ENCODE measurements at regions not wholly inside any gene's neighbourhood (a gene's known extent, or its start where the extent isn't known, plus 50 kb on each side); places are given as distances from the start of the nearest gene placed in this dataset.
A peak's percentile ranks its signal among the peaks of the same experiment; 100 is the strongest.

DNA sequence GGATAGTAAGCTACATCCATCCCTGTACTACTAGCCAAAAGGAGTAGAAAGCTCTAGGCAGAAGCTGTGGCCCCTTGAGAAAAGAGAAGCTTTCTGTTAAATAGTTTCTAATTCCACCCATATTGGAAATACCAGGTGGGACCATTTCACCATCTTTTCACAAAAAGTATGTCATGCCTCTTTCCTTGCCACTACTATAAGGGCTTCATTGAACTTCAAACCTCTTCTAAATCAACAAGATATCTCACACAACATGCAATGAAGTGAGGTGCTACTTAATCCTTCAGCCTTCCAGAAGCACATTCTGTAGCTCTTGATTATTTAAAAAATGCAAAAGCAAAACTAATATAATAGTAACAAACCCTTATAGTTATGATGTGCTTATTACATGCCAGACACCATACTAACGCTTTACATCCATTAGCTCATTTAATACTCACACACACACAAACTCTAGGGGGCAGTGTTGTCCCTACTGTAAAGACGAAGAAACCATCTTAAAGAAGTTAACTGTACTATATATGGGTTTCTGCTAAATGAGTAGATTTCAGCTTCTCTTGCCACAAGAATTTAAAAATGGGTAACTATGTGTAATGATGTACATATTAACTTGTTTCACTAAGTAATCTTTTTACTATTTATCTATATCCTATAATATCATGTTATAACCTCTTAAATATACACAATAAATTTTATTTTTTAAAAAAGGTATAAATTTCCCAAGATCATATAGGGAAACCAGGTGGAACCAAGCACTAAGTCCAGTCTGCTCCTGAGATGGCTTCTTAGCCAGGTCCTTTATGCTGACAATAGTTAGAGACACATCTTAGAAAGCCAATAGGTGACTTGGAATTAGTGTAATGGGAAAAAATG, 124.4 kb downstream of the RPS29 start:
- ChIA-PET POLR2A (interaction anchor here (1.0 to 1.2 kb wide), 2 partner anchors 306 to 391 kb away, joined by 4 to 6 read pairs; partner anchors contain the start of genes KLHDC2 and NEMF), CTCF (interaction anchor here (0.5 to 6.7 kb wide), 63 partner anchors 13 to 400 kb away, joined by 3 to 170 read pairs (median 4); partner anchors contain the start of genes KLHDC2, MGAT2, NEMF and RPL36AL)
- Histone ChIP-seq H3K27me3 (ENCODE audit: control insufficient read depth, insufficient read depth, low read length) (no peaks in the 10 kb centered on the region), H3K27ac (ENCODE audit: low read depth, low read length) (no peak overlapping the region), H3K9me3 (ENCODE audit: control insufficient read depth, insufficient read depth, low read length) (no peaks in the 10 kb centered on the region), H3K4me3 (ENCODE audit: low read depth, low read length) (no peak overlapping the region)
- peak; percentile 59 for DNase-seq (ENCODE audit: low read depth, low spot score)
- TF ChIP-seq, protein P1, sequence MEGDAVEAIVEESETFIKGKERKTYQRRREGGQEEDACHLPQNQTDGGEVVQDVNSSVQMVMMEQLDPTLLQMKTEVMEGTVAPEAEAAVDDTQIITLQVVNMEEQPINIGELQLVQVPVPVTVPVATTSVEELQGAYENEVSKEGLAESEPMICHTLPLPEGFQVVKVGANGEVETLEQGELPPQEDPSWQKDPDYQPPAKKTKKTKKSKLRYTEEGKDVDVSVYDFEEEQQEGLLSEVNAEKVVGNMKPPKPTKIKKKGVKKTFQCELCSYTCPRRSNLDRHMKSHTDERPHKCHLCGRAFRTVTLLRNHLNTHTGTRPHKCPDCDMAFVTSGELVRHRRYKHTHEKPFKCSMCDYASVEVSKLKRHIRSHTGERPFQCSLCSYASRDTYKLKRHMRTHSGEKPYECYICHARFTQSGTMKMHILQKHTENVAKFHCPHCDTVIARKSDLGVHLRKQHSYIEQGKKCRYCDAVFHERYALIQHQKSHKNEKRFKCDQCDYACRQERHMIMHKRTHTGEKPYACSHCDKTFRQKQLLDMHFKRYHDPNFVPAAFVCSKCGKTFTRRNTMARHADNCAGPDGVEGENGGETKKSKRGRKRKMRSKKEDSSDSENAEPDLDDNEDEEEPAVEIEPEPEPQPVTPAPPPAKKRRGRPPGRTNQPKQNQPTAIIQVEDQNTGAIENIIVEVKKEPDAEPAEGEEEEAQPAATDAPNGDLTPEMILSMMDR (IDR thresholded peaks at IDR 0.05; ENCODE audit: low read depth, low read length) = peak; percentile 76

DNA sequence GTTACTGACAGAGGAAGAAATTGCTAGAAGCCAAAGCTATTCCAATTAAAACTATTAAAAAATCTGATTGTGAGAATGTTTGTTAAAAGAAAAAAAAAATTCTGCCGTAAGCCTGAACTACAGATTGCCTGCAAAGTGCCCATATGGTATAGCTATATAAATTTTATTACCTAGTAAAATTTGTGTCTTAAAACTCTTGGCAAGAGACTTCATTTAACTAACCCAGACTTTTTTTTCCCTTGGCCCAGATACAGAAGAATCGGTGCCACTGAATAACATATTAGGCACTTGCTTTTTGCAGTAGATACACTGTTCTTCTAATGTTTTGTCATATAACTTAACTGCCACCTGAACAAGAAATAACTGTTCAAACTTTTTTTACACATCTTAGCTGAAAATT, 125.5 kb downstream of the RPS29 start:
- TF ChIP-seq, protein P1 (IDR thresholded peaks at IDR 0.05; ENCODE audit: low read depth, low read length) = no peak
- no peak for DNase-seq (ENCODE audit: low read depth, low spot score)
- POLR2A ChIA-PET = no interaction called here
- Histone ChIP-seq H3K27ac (ENCODE audit: low read depth, low read length) (no peak overlapping the region), H3K27me3 (ENCODE audit: control insufficient read depth, insufficient read depth, low read length) (no peaks in the 10 kb centered on the region), H3K9me3 (ENCODE audit: control insufficient read depth, insufficient read depth, low read length) (no peaks in the 10 kb centered on the region), H3K4me3 (ENCODE audit: low read depth, low read length) (no peak overlapping the region)
- CTCF ChIA-PET = interaction anchor here (1.0 to 6.7 kb wide), 14 partner anchors 12 to 232 kb away, joined by 3 to 170 read pairs (median 10); partner anchors contain the start of gene RPS29

DNA sequence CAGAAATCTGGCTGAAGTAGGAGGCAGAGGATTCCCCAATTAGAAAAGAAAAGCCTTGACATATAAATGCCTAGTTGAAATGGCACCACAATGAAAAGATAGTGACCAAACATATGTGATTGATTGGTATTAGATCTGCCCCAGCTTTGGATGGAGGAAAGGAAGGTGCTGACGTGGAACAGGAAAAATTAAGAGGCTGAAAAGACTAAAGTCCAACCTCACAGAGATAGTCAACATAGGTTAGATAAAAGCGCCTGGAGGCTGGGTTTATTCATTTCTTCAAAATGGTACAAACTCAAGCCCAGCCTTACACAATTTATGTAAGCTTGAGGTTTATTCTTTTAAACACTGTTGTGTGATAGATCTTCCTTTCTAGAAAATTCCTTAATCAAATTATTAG, 129.6 kb downstream of the RPS29 start:
- H3K27ac ChIP-seq (ENCODE audit: low read depth, low read length) = no peak overlapping the region
- no peaks in the 10 kb centered on the region for H3K9me3 ChIP-seq (ENCODE audit: control insufficient read depth, insufficient read depth, low read length)
- DNase-seq (ENCODE audit: low read depth, low spot score) = no peak
- POLR2A ChIA-PET = no interaction called here
- CTCF ChIA-PET = no interaction called here
- TF ChIP-seq, protein P1 (IDR thresholded peaks at IDR 0.05; ENCODE audit: low read depth, low read length) = no peak
- H3K27me3 ChIP-seq (ENCODE audit: control insufficient read depth, insufficient read depth, low read length) = no peaks in the 10 kb centered on the region
- H3K4me3 ChIP-seq (ENCODE audit: low read depth, low read length) = no peak overlapping the region

DNA sequence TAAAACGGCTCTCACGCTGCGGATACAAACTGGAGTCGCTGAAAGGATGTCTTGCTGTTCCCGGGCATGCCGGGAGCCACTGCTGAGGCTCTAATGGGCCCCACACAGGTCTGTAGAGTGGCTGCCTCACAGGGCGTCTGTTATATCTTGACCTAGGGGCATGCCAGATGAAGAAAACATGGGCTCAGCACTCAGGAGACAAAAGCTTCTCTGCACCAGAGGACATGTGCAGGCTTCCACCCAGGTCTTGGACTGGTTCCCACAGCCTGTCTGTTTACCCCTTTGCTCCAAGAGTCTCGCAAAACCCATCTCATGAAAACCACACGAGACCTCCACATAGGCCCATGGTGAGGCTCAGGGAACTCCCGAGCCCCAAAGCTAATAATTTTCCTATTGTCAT, 134.2 kb downstream of the RPS29 start:
- H3K27ac ChIP-seq (ENCODE audit: low read depth, low read length) = no peak overlapping the region
- H3K4me3 ChIP-seq (ENCODE audit: low read depth, low read length) = no peak overlapping the region
- TF ChIP-seq, protein P1 (IDR thresholded peaks at IDR 0.05; ENCODE audit: low read depth, low read length) = no peak
- H3K27me3 ChIP-seq (ENCODE audit: control insufficient read depth, insufficient read depth, low read length) = no peaks in the 10 kb centered on the region
- no peak for DNase-seq (ENCODE audit: low read depth, low spot score)
- ChIA-PET POLR2A (no interaction called here), CTCF (interaction anchor here (8.7 kb wide), 1 partner anchor 9 kb away, joined by 53 read pairs; no protein-coding TSS in a partner anchor)
- no peaks in the 10 kb centered on the region for H3K9me3 ChIP-seq (ENCODE audit: control insufficient read depth, insufficient read depth, low read length)

DNA sequence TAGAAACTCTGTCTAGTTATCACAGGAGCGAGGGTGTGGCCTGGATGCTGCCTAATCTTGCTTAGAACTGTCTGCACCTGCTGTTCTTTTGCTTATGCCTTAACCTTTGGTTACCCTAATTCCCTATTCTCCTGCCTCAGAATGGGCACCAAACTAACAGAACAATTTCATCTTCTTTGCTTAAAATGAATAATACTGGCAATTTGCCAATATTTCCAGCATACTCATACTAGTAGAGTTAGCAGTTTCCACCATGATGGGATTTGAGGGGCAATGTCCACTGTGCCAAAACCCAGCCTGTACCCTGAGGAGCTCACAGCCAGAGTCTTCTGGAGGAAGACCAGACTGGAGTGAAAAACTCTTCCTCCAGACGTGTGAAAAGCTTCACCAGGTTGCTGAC, 136.4 kb downstream of the RPS29 start:
- Histone ChIP-seq H3K27me3 (ENCODE audit: control insufficient read depth, insufficient read depth, low read length) (no peaks in the 10 kb centered on the region), H3K4me3 (ENCODE audit: low read depth, low read length) (no peak overlapping the region), H3K9me3 (ENCODE audit: control insufficient read depth, insufficient read depth, low read length) (no peaks in the 10 kb centered on the region), H3K27ac (ENCODE audit: low read depth, low read length) (no peak overlapping the region)
- DNase-seq (ENCODE audit: low read depth, low spot score) = no peak
- CTCF ChIA-PET = interaction anchor here (8.7 kb wide), 1 partner anchor 11 kb away, joined by 53 read pairs; no protein-coding TSS in a partner anchor
- POLR2A ChIA-PET = no interaction called here
- TF ChIP-seq, protein P1 (IDR thresholded peaks at IDR 0.05; ENCODE audit: low read depth, low read length) = no peak

All from AG04450 (cell line).